OCI-M2 (cell line): ENCODE measurements at regions not wholly inside any gene's neighbourhood (a gene's known extent, or its start where the extent isn't known, plus 50 kb on each side); places are given as distances from the start of the nearest gene placed in this dataset.
"Not testable (repeated sequence)": the region's sequence is repeated elsewhere in the genome, so short reads cannot be mapped to it uniquely, and the experiment has no call there.

Experiments
- DNase-seq: peaks from one replicate; lab custom pipeline; 2025; ENCODE audit not compliant: unreplicated experiment; lab: John Stamatoyannopoulos, UW

GRCh38 chr3:167008791-167009190 lies 371.3 kb downstream of the ZBBX start:
- no peak for DNase-seq

DNA sequence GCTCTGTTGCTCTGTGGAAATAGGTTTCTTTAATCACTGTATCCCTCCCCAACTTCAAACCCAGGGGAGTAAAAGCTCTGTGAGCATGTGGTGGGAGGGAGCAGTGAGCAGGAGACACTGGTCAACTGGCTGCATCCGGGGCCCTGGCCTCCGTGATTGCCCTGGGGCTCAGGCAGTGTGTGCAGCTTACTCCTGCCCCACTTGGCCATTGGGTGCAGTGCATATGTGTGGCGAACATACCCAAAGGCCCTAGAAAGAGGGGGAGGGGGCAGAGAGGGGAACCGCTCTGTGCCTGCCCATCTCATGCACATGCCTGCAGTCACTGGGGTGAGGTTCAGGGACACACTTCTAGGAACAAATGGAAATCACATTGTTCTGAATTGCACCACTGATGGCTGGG lies 378.7 kb downstream of the ZBBX start:
- DNase-seq, result no peak

- no peak for DNase-seq
These were observed 387.0 kb downstream of the ZBBX start for GRCh38 chr3:166993015-166993630.

- no peak for DNase-seq
These were observed 394.1 kb downstream of the ZBBX start for GRCh38 chr3:166986000-166986399.

DNA sequence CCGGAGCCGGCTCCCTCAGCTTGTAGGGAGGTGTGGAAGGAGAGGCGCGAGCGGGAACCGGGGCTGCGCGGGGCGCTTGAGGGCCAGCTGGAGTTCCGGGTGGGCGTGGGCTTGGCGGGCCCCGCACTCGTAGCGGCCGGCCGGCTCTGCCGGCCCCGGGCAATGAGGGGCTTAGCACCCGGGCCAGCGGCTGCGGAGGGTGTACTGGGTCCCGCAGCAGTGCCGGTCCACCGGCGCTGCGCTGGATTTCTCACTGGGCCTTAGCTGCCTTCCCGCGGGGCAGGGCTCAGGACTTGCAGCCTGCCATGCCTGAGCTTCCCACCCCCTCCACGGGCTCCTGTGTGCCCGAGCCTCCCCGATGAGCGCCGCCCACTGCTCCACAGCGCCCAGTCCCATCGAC lies 404.3 kb downstream of the ZBBX start:
- DNase-seq, result not testable (repeated sequence)

- DNase-seq, result not testable (repeated sequence)
These were observed 412.4 kb downstream of the ZBBX start for GRCh38 chr3:166967714-166968113.

DNA sequence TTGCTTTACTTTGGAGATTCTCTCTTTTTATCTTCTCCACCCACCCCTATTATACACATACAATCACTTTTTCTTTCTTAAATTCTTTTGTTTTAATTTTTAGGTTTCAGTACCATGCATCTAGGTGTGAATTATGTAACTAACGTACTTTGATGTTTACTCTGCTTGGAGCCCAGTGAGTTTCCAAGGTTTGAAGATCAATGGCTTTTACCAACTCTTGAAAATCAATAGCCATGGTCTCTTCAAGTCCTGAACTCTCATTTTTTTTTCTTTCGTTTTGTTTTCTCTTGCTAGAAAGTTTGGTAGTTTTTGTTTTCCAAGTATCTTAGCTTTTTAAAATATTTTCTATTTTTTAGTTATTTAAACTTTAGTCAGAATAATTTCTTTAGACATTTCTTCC lies 417.2 kb downstream of the ZBBX start:
- no peak for DNase-seq

- no peak for DNase-seq
These were observed 423.0 kb downstream of the ZBBX start for GRCh38 chr3:166957121-166957520.

GRCh38 chr3:166955201-166955939 lies 424.7 kb downstream of the ZBBX start:
- DNase-seq, result no peak

- no peak for DNase-seq
These were observed 445.2 kb downstream of the ZBBX start for GRCh38 chr3:166934879-166935278.

DNA sequence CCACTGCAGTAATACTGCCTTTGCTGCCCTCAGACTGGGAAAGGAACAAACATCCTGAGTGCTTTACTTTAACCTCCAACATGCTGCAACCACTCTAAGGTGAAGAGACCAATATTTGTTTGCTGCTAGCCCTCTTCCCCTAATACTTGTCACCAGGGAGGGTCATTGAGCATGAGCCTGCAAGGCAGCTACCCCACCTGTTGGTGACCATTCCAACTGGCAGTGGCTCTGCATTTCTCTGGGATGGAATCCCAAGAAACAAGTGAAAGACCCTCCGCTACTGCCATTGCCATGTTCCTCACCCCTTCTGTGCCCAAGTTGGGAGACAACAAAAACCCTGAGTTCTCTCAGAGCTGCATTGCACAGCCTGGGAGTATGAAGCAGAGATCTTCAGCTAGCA lies 462.7 kb downstream of the ZBBX start:
- DNase-seq, result no peak

DNA sequence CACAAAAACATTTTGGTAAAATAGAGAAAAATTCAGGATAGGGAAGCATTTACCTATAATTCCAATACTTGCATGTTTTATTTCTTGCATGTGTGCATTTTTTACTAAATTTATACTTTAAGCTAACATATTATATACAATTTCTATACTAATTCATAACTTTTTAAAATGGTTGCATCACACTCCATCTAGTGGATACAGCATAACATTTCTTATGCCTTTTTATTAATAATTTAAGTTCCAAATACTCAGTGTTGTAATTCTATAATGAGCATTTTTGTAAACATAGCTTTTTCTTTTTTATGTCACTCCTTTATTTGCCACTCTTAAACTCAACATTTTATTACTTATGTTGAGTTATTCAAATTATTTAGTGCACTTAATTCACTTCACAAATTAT lies 477.7 kb downstream of the ZBBX start:
- DNase-seq, result no peak

DNA sequence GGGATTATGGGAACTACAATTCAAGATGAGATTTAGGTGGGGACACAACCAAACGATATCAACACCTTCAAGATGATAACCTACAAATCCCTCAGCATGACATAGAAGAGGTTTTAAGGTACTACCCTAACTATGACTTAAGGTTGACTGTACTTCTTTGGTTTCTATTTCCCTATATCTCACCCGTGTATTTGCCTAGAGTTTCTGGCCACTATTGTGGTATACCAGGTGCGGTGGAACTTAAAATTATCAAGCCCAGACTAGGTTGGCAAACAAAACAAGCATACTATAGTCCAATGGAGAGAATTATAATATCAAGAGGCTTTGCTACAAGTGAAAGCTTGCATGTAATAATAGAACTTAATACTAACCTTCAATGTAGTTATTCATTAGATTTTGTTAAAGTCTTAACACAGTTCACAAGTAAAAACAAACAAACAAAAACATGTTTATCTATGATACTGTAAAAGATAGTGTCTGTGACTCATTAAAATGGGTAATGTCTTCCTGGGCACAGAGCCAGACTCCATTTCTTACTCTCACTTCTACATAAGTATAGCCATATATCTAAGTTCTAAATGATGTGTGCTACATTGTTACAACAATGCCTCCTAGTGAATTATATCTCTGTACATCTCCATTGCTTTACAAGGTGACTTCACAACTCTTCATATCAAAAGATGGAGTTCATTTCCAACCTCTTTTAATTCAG lies 479.1 kb downstream of the ZBBX start:
- DNase-seq, result no peak

DNA sequence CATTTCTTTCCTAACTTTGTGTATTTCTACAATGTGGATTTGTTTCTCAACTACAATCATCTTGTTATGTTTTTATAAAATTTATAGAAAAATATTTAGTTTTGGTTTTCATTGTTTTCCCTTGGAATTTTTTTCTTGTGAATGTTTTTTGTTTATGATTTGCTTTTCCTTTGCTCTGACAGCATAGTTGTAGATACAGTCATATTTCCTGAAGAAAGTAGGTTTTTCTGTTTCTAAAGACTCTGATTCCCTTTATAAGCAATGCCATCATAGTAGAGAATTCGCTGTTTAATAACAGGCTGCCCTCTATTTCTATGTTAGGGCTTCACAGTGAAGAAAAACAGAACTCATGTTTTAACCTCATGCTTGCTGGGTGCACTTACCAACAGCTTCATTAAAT lies 482.3 kb downstream of the ZBBX start:
- no peak for DNase-seq

DNA sequence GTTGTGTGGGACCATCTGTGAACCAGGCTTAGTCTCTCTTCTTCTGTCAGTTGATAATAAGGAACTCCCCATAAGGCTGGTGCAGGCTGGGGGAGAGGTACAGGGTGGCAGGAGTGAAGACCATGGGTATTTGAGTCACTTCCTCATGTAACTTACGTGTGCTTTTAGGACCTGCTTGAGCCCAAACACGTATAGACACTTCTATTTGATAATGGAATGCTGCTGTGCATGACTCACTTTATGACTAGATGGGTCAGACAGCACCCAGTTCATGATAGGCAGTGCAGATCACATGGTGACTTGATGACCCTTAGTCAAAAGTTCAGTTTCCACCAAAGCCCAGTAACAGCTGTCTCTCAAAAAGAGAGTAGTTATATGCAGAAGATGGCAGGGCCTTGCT lies 490.9 kb downstream of the ZBBX start:
- no peak for DNase-seq

- no peak for DNase-seq
These were observed 500.4 kb downstream of the ZBBX start for GRCh38 chr3:166879661-166880060.

DNA sequence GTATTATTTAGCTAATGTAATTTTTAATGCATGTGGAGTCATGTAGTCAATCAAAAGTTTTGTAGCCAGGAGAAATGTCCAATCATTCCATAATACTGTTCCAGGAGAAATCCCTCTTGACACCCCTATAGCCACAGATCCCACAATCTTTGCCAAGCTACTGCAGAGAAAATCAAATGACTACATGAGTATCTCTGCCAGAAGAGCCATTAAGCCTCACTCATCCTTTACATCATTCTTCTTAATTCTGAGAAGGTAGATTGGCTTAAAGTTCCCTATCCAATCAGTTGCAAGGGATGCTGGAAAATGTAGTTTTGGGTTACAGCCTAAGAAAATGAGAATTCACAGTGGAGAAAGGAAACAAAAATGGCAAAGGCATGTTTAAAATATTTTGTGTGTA lies 502.1 kb downstream of the ZBBX start:
- no peak for DNase-seq

GRCh38 chr3:166864473-166865467 lies 515.3 kb downstream of the ZBBX start:
- no peak for DNase-seq

DNA sequence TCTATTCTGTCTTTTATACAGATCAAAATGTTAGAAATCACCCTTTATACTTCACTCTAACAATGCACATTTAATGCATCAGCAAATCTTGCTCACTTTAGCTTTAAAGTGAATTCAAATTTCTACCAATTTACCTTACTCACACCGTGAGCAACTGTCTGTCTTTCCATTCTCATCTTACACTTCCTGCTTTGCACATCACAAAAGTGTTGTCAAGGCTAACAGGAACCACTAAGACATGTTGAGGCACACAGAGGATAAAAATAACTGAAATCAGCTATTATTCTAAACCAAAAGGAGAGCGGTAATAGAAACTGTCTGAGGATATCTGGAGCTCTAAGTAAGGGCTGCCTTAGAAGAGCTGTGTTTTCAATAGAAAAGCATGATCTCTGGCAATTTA lies 519.9 kb downstream of the ZBBX start:
- no peak for DNase-seq

DNA sequence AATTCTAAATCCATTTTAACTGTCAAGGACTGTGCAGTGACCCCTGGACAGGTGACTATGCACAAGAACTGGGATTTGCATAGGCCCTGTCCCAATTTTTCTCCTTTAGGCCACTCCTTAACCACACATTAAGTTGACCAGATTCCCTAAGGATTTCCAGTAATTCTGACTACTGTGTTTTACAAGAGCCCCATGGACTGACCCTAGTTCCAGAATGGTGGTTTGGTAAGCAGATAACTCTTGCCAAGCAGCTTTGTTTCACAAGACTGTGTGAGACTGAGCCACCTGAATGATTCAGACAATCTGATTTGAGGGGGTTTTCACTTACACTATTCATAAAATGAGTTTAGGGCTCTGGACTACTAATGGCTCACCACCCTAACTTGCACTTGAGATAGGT lies 535.8 kb downstream of the ZBBX start:
- no peak for DNase-seq

DNA sequence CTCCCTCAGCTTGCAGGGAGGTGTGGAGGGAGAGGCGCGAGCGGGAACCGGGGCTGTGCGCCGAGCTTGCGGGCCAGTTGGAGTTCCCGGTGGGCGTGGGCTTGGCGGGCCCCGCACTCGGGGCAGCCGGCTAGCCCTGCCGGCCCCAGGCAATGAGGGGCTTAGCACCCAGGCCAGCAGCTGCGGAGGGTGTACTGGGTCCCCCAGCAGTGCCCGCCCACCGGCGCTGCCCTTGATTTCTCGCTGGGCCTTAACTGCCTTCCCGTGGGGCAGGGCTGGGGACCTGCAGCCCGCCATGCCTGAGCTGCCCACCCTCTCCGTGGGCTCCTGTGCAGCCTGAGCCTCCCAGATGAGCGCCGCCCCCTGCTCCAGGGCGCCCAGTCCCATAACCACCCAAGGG lies 537.3 kb downstream of the ZBBX start:
- not testable (repeated sequence) for DNase-seq
